CD4-positive, alpha-beta T cell treated with Interleukin-15 for 4 hours (primary cell): ENCODE measurements at regions not wholly inside any gene's neighbourhood (a gene's known extent, or its start where the extent isn't known, plus 50 kb on each side); places are given as distances from the start of the nearest gene placed in this dataset.

Source experiments
- DNase-seq: peaks from one replicate; pipeline ENCODE4 v3.0.0-alpha.2; 2020; ENCODE audit warnings: low spot score

DNA sequence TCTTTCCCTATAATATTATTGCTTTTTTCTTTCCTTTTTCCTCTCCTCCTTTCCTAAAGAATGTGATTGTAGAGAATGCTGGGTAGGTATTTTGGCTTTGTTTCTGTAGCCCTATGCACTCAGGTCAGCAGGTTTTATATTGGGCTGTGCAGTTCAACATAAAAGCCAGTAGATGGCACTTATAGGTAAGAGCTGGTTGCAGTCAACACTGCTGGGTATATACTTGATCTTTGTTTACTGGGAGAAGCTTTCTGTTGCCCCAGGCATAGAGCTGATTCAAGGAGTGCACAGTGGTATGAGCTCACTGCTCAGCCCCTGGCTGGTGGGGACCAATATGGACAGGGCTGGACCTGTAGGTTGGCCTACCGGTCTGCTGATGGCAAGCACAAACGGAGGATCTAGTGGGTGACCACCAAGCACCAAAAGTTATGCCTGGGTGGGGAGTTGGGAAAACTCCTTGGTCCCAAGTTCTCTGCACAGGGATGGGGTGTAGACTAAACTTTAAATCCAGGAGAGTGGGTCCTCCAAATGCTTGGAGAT is 378.9 kb downstream of the PMP22 start:
- DNase-seq, result no peak

DNA sequence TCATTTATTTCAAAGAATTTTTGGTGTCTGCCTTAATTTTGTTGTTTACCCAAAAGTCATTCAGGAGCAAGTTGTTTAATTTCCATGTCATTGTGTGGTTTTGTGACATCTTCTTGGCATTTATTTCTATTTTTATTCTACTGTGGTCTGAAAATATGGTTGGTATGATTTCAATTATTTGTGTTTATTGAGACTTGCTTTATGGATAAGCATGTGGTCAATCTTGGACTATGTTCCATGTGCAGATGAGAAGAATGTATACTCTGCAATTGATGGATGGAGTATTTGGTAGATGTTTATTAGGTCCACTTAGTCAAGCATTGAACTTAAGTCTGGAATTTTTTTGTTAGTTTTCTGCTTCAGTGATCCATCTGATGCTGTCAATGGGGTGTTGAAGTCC is 383.0 kb downstream of the PMP22 start:
- no peak for DNase-seq

DNA sequence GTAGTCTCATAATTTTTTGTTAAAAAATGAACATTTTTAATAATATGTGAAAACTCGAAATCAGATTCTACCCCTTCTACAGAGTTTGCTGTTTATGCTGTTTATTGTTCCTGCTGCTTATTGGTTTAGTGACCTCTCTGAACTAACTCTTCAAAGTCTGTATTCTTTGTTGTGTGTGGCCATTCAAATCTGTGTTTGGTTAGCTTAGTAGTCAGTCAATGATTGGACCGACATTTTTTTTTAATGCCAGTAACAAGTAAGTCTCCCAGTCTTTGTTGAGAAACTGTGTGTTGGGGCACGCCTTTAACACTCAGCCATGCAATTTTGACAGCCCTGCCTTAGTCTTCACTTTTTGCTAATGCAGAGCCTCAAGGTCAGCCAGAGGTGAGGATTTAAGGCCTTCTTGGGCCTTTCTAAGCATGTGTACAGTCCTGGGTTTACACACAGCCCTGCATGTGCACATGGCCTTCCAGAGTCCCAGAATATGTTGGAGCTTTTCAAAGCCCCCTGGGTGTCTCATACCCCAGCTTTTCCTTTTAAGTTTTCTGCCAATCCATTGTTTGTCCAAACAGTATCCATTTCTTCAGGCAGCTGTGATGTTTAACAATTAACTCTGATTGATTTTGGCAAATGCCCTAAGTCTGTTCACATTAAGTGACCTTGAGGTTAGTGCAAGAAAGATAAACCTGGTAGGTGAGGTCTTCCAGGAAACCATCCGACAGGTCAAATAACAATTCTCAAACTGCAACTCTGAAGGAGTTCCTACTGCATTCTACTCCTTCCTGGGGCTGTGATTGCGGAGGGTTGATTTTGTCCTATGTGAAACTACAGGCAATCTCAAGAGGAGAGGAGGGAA is 389.3 kb downstream of the PMP22 start:
- DNase-seq, result no peak

DNA sequence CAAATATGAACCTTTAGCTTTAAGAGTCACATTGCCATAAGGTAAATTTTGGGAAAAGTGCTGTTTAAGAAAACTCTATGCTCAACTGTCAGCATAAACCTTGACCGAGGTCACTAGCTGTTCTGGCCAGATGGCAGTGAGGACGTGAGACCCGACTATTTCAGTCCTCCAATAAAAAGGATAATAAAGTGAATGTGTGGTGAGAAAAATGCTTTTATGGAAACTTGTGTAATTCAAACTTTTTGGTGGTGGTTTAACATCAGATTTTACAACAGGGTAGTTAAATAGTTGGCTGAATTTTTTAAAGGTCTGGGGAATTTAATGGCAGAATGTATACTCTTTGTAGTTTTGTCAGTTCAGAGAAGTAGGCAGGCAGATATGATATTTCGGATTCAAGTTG is 391.1 kb downstream of the PMP22 start:
- no peak for DNase-seq

DNA sequence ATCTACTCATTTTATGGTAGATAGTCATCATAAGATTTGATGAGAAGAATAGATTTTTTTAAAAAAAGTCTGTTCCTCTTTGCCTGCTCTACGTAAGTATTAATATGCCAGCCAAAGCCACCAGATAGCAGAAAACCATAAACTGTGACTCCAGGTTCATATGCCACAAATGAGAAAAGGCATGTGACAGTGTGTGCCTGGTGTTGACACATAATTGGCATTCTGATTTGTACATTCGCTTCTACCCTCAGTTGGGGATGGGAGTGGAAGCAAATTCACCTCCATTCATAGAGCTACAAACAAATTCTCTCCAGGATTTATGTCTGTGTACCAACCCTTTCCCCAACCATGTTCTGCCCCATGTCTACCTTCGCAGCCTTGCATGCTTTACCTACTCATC is 391.6 kb downstream of the PMP22 start:
- DNase-seq, result no peak

DNA sequence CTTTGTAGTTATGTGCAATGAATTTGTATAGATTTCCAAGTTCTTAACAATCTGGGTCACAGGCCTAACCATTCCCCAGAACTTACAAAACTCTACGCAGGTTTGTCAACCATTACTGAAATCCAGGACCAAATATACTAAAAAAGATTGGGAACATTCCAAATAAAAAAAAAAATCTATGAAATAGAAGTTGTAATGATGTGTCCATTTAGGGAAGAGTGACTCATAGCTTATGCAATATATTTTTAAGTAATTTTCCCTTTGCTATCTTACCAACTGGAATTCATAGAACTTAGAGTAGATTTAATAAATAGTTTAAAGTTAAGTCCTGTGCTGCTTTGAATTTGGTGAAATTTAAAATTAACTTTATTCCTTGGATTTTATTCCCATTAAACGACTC is 393.2 kb downstream of the PMP22 start:
- DNase-seq, result no peak

DNA sequence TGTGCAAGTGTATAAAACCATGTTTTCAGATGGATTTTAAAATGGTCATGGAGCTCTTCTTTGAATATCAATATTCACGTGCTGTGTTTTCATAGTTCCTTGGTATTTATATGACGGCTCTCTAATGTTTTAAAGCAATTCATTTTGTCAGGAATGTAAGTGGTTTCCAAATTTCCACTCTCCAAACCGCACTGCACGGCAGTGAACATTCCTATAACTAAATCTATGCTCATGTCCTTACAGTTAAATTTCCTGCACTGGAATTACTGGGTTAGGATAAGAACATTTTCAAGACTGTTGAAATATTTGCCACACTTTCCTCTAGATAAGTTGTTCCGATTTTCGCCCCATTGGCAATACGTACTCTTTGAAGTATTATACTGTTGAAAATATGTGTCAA is 398.9 kb downstream of the PMP22 start:
- DNase-seq, result no peak

DNA sequence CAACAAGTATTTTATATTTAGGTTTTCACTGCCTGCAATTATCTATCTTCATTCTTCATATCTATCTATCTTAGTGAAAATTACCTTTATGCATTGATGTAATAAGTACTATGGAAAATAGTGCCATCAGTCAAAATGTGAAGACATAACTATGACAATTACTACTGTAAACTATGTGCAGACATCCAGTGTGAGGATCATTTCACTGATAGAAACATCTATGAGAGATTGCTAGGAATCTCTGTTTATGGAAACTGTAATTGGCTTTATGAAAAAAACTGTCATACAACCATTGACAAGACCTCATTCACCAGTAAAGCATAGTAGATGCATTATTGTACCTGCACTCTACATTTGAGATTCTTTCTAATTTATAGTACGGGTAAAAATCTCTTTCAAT is 401.0 kb downstream of the PMP22 start:
- DNase-seq, result no peak

DNA sequence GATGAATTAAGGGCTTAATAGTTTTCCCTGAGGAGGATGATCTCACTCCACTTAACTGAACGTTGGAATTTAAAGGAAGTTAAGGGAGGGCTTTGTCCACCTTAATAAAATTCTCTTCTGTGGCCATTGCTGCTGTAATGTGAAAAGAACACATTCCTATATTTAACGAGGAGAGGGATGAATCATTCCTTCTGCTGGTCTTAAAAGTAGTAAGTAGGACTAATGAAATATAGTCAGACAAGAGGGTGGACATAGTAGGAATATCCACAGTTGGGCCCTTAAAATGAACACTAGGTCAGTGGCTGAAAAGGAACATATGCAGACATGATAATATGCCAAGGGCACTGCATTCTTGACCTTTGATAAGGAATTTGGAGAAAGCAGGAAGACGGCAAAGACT is 405.6 kb downstream of the PMP22 start:
- no peak for DNase-seq

DNA sequence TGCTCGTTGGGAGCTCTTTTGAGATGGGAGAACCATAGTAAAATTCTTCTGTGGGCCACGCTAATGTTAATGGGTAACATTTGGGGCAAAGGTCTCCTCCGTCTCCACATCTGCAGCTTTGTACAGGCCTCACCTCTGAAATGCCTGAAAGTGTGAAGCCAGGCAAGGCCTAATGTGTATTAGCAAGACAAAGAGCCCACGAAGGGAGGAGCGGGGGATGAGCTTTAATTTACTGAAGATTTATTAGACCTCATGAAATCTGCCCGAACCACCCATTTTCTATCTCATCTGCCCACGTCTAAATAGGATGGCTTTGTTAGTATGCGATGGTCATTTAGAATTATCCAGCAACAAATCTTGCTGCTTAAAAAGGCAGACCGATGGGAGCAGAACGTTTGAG is 408.9 kb downstream of the PMP22 start:
- no peak for DNase-seq

DNA sequence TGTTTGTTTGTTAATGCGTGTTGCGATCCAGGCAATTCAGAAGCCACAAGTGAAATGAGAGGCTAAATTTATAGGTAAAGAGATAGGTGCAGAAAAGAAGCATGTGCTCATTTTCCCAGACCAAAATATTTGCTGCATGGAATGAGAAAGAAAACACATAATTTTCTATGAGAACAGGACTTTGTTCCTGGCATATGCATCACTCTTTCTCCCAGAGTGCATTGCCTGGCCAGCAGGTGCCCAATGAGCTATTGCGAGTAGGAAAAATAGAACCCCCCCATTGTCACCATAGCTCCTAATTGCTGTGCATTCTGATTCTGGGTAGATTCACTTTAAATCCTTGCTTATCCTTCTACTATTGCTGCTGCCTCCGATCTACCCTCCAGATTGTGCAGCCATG is 410.4 kb downstream of the PMP22 start:
- DNase-seq, result no peak

DNA sequence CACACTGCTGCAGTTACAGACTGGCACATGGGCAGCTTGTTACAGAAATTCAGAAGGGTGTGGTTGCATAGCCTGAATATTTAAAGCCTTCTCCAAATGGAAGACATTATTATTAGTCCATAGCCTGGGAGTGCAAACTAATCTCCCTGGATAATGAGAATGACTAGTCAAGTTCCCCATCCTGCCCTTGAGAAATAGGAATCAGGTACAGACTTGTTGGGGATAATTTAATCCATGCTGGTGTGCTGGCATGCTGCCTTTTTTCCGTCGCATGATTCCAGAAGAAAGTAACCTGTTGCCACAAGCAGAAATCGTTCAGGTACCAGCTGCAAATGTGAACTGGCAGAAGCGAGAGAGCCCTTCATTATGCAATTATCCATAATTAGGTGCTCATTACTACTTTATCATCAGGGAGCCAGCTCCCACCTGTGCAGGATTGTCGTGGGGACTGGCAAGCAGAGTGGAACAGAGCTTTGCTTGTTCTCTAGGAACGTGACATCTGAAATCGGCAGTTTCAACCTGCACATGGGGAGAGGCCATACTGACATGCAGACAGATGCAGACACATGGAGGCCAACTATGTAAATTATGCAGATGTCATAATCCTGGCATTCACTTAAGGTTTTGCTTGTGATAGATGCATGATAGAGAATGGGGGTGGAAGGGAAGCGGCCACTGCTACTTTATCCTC is 419.4 kb downstream of the PMP22 start:
- no peak for DNase-seq

DNA sequence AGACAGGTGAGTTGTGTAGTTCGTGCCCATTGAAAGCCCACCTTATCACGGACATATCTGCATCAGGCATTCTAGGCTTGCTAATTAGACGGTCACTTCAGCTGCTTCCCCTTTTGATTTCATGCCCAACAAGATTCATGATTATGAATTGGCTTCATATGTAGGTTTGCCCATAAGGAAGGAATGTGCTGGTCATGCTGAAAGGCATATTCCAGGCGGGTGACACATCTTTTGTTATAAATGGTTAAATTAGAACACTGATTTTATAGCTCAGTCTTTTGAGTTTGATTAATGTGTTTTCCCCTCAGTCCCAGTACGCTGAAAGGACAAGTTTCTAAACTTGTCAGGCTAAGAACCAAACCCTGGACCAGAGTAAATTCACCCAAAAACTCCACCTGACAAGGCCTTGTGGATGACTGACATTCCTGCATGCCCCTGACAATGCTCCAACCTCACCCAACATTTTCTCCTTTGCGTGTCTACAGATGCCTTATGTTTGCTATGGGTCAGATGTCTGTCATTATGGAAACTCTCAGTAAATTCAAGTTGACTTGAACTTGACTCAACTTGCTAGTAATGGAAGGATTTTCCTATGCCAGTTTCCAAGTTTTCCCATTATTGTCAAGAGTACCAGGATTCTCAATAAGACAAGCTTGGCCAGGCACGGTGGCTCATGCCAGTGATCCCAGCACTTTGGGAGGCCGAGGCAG is 421.9 kb downstream of the PMP22 start:
- no peak for DNase-seq

DNA sequence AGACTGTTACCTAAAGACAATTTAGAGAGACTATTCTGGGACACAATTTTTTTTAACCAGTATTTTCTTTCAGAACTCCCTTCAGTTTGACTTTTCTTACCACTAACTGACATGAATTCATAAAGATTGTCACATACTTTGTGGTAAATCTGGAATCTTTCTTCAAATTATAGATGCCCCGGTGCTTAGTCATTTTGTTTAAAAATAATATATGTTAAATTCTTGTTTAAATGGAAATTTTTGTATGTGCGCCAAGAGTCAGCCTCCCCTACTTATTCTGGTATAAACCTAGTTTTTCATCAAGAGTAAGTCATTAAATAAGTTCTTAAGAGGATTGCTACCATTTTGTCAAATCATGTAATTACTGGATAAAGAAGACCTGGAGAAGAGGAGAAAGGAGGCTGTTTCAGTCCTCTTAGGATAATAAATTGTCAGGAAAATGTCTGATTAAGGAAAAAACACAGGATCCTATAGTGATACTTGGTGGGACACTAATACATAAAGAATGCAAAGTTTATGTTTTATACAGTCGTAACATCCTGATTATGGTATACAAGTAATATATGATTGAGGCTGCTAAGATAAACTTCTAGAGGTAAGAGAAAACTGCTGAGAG is 424.4 kb downstream of the PMP22 start:
- DNase-seq, result no peak

DNA sequence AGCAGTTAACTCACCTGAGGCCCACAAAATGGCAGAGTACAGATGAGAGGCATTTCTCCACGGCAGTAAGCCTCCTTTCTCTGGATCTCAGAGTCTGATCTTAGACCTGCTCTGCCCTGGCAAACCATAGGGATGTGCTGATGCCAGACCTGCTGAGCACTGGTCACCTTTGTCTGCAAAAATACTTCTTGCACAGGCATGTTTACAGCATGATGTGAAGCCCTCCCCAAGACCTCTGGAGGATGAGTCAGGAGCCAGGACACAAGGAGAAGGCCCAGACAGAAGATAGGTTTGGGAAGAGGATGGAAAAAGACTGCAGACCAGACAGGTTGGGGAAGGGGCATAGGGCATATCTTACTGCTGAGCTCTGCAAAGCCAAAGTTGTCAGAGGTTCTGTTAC is 426.6 kb downstream of the PMP22 start:
- no peak for DNase-seq

DNA sequence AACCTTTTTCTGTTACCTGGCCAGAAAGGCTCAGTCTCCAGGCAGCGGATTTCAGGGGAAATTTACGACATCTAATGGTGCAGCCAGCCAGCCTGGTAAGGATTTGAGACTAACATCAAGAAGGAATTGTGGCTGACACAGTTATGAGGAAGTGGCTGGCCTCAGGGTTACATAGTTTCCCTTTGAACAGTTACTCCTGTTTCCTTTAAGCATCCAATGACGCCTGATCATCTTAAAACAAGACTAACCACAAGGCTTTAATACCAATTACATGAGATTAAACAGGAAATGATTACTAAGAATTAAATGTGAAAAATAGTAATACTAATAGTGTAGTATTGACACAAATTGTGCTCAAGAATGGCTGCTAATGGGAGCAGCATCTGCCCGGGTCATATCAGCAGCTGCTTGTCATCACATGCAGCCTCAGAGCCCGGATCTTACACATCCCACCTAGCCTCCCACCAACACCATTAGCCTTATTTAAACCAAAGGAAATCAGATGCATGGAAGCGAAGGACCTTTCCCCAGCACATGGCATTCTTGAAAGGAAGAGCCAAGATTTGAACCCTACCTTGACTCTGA is 431.8 kb downstream of the PMP22 start:
- DNase-seq, result no peak

DNA sequence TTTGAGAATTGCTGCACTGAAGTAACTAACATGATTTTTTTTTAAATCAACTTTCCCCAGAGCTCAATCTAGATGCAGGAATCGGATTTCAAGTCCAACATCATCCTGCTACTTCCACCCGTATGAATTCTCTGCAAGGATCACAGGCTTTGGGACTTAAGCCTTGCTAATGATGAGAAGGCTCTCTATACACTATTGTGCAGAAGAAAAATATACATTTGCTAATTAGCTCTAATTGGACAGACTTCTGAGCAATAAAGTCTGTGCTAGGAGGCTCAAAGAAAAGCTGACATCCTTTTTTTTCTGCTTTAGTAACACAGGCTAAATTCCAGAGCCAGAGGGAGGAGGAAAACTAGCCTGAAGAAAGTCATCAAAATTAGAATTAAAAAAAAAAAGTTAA is 433.6 kb downstream of the PMP22 start:
- no peak for DNase-seq

DNA sequence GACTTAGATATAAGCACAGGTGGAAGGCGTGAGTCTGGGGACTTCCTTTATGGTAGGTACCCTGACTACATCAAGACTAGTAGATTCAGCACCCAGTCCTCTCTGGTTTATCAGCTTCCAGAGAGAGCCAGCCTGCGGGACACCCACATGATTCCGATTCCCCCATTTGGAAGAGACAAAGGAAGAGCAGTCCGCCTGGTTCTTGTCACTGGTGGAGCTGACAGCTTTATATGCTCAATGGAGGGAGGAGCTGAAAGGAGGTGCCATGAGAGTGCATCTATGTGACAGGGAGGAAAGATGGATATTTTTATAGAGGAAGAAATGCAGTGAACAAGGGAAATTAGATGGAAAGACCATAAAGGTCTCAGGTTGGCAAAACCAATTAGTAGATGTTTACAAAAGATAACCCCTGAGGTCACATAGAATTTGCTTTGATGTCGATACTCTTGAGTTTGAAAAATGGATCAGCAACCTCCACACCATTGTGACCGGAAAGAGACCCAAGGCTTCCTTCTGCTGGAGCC is 437.7 kb downstream of the PMP22 start:
- DNase-seq, result no peak

DNA sequence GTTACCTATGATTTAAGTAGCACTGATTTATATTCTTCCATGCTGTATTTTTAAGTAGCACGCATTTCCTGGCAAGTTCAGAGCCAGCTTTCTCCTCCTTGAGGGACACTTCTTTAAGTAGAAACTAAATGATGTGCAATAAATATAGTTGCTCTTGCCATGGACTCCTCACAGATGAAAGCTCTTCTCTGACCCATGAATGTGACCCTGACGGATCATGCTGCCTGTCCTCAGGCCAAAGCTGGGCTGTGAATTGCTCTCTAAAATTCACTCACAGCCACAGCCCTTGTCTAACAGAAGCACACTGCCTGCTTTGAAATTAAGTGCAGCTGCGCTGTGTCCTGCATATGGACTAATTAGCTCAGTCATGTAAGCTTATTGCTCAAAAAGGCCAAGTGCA is 438.8 kb downstream of the PMP22 start:
- no peak for DNase-seq

DNA sequence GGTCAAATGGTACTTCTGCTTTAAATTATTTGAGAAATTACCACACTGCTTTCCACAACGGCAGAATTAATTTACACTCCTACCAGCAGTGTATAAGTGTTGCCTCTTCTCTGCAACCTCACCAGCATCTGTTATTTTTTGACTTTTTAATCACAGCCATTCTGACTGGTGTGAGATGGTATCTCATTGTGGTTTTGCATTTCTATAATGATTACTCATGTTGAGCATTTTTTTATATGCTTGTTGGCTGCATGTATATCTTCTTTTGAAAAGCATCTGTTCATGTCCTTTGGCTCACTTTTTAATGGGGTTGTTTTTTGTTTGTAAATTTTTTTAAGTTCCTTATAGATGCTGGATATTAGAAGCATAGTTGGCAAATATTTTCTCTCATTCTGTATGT is 446.7 kb downstream of the PMP22 start:
- no peak for DNase-seq

DNA sequence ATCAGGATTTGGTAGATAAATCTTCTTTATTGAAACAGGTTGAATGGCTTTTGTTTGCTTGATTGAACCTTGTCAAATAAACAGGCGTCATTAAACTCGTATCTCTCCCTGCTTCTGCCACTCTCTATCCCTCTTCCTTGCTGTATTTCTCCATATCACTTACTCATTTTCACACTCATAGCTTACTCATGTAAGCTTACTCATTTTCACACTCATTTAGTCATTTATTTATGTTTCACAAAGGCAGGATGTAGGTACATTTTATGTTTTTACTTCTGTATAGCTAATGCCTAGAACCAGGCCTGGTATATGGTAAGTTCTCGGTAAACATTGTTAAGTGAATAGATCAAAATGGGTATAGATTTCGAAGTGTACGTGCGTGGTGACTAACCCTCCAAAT is 450.0 kb downstream of the PMP22 start:
- DNase-seq, result no peak
